ENCODE measurements at regions not wholly inside any gene's neighbourhood (a gene's known extent, or its start where the extent isn't known, plus 50 kb on each side); places are given as distances from the start of the nearest gene placed in this dataset.
A peak's percentile ranks its signal among the peaks of the same experiment; 100 is the strongest.
"Not testable (repeated sequence)": the region's sequence is repeated elsewhere in the genome, so short reads cannot be mapped to it uniquely, and the experiment has no call there.

DNA sequence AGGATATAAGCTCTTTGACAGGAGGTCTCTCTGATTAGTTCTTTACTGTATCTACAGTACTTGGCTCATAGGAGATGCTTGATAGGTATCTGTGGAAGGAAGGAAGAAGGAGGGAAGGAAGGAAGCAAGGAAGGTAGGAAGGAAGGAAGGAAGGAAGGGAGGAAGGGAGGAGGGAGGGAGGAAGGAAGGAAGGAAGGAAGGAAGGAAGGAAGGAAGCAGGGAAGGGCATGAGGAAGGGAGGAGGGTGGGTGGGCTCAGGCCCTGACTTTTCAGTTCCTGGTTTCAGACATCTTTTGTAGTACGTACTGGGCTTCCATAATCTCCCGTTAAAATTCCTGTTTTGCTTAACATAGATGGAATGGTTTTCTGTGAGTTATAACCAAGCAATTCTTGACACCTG lies 175.0 kb upstream of the NUDT4 start:
- no peak for DNase-seq (ENCODE audit: low read depth)

DNA sequence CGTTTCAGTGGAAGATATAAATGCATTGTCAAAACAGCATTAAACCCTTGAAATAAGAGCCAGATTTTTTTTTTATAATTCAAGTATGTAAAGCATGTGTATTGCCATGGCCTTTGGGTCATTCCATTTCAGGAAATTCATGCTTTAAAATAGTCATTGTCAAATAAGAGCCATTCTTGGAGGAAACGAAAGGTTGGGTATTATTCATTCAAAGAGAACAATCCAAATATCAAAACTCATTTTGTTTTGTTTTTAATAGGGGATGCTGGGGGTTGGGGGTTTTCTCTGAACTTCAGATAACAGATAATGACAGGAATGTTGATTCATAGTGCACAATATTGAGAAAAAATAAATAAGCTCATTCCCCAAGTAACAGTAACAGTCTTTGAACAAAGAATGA lies 174.4 kb upstream of the NUDT4 start:
- no peak for DNase-seq (ENCODE audit: low read depth)

DNA sequence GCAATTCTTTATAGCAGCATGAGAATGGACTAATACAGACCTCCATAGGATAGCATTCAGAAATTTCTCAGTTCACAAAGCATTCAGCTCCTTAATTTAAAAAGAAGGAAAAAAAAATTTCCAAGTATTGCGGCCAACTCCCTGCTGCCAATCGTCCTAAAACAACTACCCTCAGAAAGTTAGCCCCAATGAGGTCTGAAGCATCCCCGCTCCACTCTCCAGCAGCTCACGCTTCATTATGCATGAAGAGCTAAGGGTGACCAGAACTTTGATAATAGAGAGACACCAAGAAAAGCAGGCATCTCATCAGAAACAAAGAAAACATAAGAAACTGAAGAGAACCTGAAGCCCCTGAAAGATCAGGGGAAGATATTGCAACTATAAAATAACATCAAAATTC lies 172.8 kb upstream of the NUDT4 start:
- no peak for DNase-seq (ENCODE audit: low read depth)

DNA sequence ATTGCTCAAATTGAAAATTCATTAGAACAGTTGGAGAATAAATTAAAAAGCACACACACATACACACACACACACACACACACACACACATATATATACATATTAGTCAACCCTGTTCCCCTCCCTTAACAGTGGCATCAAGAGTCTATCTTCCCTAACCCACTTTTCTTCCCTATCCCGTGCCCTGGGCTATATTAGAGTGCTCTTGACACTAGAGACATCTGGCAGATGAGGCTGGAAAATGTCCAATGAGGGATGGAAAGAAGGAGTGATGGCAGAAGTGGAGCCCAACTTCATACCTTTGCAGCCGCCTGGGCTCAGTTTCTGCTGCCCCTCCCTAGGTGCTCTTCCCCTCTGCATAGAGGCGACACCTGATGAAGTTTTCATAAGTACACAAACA lies 172.4 kb upstream of the NUDT4 start:
- no peak for DNase-seq (ENCODE audit: low read depth)

DNA sequence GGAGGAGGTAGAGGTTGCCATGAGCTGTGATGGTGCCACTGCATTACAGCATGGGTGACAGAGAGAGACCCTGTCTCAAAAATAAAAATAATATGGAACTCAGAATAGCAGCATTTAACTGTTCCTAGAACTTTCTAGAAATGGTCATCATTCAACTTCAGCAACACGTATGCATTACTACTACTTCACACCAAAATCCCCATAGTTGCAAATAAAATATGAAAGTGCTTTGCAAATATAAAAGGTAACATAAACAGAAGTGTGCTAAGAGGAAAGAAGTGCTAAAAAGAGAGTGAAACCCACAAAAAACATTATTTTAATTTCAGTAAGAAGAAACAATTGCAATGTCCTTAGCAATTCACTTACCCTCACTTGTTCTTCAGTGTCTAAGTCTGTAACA lies 169.7 kb upstream of the NUDT4 start:
- no peak for DNase-seq (ENCODE audit: low read depth)

DNA sequence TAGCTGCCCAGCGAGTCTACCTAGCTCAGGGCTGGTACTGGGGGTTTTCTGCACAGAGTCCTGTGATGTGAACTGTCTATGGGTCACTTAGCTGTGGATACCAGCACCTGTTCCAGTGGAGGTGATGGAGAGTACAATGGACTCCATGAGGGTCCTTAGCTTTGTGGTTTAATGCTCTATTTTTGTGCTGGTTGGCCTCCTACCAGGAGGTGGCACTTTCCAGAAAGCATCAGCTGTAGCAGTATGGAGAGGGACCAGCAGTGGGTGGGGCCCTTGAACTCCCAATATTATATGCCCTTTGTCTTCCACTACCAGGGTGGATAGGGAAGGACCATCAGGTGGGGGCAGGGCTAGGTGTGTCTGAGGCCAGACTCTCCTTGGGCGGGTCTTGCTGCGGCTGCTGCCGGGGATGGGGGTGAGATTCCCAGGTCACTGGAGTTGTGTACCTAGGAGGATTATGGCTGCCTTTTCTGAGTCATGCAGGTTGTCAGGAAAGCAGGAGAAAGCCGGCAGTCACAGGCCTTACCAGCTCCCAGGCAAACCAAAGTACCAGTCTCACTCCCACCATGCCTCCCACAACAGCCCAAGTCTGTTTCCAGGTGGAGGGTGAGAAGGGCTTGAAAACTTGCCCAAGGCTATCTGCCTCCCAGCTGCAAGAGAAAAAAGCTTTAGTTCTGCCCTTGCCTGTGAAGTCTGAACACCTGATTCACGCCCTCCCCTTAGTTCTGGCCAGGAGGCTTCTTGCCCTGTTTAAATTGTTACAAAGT lies 163.0 kb upstream of the NUDT4 start:
- DNase-seq (ENCODE audit: low read depth): no peak

DNA sequence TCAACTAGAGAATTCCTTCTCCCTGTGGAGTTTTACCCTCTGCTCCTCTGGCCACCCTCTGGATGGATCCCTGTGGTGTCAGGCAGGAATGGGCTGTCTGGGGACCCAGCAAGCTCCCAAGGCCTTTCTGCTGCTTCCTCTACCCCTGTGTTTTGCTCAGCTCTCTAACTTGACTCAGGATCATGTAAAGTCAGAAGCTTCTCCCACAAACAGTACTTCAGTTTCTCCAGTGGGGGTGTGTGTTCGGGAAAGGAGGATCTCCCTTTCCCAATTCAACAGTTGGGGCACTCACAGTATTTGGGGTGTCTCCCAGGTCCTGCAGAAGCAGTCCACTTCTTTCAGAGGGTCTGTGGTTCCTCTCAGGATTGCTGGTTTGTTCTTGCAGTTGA lies 162.4 kb upstream of the NUDT4 start:
- no peak for DNase-seq (ENCODE audit: low read depth)

DNA sequence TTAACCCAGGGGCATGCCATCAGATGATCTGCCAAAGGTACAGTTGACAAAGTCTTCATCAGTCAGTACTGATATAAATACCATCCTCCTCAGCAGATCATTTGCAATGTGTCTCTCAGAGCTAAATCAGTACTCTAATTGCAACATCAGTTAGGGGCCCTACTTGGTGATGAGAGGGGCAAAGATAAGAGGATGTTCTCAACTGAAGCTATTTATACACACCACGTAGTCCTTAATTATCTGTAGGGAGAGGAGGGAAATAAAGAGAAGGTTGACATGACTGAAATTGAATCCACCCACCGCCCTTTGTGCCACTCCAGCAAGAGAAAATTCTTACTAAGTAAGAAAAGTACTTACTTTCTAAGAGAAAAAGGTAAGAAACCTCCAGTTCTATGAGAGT lies 157.8 kb upstream of the NUDT4 start:
- DNase-seq (ENCODE audit: low read depth): no peak

DNA sequence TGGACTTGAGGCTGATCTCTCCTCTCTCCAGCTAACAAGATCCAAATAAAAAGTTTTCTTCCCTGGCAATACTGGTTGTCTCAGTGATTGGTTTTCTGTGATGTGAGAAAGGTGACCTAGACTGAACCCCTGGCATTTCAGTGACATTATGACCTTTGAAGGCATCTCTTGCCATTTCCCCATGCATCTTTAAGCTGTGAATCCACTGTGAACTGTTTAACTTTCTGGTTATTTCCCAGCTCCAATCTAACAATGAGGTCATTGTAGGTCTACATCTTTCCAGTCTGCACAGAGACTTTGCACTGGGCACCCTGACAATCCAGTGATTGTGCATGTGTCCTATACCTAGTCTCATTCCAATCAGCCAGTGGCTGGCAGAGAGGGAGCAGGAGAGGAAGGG lies 155.9 kb upstream of the NUDT4 start:
- no peak for DNase-seq (ENCODE audit: low read depth)

DNA sequence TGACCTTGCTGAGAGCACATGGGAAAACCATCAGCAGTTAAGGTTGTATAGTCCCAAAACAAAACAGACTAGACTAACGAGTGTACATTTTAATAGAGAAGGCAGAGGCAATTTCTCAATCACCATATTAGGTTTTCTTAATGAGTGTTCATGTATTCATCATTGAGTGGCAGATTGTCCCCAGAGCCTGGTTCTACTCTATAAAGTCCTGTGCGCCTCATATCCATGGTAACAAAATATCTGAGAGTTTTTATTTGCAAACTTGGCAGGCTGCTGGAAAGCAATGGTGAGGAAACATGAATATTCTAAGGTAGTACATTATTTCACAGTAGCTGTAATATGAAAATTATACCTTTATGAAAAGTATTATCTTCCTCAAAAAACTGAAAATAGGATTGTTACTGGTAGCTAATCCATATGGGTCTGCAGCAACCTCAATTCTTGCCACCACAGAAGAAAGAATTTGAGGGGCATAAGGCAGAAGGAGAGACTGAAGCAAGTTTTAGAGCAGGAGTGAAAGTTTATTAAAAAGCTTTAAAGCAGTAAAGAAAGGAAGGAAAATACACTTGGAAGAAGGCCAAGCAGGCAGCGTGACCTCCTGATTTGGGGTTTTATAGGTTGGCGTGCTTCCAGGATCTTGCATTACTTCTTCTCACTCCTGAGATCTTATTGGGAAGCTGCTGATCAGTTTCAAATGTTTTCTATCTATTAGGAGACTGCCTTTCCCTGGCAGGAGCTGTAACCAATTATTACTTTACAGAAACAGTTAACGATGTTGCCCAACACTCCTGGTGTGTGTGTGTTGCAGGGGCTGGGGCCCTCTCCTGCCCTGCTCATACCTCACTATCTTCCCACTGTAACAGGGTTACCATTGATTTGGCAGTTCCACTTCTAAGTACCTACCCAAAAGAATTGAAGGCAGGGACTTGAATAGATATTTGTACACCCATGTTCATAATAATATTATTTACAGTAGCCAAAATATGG lies 154.0 kb upstream of the NUDT4 start:
- peak; percentile 44 for DNase-seq (ENCODE audit: low read depth)

DNA sequence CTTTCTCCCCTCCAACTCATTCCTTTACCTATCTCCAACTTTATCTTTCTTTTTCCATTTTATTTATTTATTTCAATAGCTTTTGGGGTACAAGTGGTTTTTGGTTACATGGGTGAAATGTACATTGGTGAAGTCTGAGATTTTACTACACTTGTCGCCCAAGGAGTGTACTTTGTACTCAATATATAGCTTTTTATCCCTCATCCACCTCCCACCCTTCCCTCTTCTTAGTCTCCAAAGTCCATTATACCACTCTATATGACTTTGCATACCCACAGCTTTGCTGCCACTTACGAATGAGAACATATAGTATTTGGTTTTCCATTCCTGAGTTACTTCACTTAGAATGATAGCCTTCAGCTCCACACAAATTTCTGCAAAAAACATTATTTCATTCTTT lies 152.6 kb upstream of the NUDT4 start:
- no peak for DNase-seq (ENCODE audit: low read depth)

DNA sequence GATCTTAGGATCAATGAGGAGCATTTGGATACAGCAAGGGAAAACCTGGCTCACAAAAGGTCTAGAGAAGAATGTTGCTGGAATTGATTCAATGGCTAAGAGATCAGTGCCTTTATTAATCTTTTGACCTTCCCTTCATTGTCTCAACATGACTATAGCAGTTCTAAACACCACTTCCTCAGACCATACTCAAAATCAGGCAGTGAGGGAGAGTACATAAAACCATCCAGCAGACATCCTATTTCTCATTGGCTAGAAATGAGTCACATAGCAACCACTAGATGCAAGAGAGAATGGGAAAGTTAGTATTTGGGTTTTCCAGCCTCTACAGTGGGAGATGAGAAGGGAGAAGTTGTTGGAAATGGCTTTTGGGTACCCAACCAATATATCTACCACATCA lies 151.4 kb upstream of the NUDT4 start:
- DNase-seq (ENCODE audit: low read depth): peak; percentile 18

DNA sequence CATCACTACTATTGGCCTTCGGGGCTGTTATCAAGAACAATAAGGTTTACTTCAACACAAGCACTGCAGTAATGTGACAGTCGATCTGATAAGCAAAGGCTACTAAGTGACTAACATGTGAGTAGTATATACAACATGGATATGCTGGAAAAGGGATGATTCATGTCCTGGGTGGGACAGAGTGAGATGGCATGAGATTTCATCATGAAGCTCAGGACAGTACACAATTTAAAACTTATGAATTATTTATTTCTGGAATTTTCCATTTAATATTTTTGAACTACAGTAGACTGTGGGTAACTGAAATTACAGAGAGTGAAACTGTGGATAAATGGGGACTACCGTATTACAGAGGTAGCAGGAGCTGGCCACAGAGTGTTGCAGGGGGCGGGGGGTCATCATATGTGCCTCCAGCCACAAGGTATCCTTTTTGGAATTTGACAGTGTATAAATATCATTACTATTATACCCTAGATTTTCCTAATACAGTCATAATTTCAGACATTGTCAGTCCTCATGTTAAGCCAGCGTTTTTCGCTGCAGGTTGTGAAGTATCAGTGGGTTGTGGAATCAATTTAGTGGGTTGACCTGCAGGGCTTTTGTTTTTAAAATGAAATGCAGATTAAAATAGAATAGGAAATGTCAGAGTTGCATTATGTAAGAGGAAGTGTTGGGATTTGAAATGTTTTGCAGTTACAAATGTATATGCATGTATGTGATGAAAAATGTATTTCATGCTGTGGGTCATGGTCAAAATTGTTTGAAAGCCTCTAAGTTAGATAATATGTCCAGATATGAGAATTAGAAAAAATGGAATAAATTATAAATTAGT lies 148.0 kb upstream of the NUDT4 start:
- DNase-seq (ENCODE audit: low read depth): peak; percentile 81

DNA sequence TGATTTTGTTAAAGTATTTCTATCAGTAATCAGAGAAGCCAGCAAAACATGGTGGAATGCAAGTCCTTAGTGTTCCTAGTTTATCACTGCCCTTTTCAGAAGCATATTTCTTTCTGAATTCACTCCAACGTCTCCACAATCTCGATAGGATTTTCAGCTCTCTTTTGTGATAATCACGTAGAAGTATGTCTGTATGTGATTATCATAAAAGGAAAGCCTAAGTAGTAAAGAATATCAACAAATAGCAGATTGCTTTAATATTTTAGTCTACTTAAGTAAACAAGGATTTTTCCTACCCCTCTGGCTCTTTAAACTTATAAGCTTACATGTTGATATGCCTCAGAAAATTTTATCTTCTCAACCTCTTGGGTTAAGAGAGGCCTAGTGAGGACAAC lies 147.4 kb upstream of the NUDT4 start:
- no peak for DNase-seq (ENCODE audit: low read depth)

DNA sequence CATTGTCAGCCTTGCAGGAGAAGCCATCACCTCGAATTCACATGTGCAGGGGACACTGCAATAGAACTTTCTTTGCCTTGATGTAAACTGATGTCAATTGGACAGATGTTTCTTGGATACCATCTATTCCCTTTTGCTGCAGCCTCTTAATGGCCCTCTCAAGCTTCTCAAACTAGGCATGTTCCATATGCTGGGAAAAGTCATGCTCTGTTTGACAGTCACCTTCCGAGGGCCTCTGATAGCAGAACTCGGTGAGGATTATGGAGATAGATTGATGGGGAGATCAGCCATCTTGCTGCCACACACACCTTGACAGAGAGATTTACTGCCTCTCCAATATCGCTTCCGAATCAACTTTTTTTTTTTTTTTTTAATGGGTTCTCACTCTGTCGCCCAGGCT lies 145.8 kb upstream of the NUDT4 start:
- DNase-seq (ENCODE audit: low read depth): no peak

DNA sequence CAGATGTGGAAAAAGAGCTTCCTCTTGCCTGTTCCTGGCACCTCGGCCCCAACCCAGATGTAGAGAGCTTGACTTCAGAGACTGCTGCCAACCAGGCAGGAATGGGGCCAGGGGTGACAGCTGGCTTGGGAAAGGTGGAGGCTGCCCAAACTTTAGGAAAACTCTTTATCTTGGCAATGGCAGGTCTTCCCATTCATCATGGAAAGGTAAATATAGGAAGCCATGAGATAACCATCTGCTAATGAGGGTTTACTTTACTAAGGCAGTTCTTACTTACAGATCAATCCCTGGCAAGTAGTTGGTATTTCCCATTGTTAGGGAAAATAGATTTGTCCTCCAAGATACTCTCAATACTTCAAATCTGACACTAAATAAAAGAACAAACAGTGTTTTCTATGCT lies 143.1 kb upstream of the NUDT4 start:
- DNase-seq (ENCODE audit: low read depth): no peak

DNA sequence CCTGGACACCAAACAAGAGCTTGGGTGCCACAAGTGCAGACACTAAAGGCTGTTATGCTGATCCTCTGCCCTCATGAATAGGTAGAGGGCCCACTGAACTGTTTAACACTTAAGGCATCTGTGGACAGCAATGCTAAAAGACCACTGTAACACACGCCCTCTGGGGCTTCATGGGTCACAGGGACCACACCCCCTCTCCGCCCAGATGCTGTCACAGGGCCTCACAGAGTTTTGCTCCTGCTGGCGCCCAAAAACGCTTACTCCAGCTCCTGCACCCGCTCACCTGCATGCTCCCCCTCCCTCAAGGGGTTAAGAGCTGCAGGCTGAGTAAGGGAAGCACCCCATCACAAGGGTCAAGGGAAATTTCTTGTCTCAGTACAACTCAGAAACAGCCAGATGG lies 141.8 kb upstream of the NUDT4 start:
- no peak for DNase-seq (ENCODE audit: low read depth)

DNA sequence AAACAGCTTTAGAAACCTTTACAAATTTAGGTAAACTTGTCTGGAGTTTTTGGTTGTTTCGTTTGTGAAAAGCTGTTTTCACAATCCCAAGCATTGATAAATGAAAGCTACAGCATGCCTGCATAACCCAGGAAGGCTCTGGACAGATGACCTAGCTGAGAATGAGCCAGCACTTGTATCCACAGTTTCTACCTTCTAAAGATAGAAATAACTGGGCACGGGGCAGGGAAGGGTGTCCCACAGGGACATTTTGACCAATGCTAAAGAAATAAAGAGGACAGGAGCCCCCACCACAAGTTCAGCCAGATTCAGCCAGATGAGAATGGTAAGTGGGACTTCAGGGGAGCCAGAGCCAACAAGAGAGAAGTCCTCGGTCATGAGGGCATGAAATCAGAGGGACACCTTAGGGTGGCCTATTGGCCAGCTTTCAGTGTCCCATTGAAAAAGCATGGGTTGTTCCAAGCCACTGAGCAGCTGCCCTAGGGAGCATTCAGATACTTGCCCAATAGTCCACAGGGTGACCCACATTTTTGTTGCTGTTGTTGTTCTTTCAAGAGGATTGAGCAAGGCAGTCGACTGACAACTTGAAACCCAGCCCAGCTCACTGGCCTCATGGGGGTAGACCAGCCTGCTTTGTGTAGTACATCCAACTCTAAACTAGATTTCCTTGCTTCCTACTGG lies 140.3 kb upstream of the NUDT4 start:
- DNase-seq (ENCODE audit: low read depth): peak; percentile 26

DNA sequence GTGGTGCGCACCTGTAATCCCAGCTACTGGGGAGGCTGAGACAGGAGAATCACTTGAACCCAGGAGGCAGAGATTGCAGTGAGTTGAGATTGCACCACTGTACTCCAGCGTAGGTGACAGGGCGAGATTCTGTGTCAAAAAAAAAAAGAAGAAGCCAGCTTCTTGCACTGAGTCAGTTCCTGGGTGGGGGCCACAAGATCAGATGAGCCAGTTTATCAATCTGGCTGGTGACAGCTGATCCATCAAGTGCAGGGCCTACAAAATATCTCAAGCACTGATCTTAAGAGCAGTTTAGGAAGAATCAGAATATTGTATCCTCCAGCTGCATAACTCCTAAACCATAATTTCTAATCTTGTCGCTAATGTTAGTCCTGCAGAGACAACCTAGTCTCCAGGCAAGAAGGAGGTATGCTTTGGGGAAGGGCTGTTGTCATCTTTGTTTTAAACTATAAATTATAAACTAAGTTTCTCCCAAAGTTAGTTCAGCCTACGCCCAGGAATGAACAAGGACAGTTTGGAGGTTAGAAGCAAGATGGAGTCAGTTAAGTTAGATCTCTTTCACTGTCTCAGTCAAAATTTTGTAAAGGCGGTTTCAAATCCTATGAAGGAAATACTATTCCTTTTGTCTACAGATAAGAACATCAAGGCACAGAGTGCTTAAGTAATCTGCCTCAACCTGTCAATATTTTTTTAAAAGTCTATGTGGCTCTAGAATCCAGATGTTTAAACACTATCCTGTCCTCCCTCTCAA lies 139.0 kb upstream of the NUDT4 start:
- not testable (repeated sequence) for DNase-seq (ENCODE audit: low read depth)

DNA sequence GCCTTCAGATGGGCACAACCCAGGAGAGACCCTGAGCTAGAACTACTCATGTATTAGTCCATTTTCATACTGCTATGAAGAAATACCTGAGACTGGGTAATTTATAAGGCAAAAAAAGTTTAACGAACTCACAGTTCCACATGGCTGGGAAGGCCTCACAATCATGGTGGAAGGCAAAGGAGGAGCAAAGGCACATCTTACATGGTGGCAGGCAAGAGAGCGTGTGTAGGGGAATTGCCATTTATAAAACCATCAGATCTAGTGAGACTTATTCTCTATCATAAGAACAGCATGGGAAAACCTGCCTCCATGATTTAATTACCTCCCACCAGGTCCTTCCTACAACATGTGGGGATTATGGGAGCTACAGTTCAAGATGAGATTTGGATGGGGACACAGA lies 137.9 kb upstream of the NUDT4 start:
- DNase-seq (ENCODE audit: low read depth): not testable (repeated sequence)
